GM12878 (cell line): ENCODE measurements at regions not wholly inside any gene's neighbourhood (a gene's known extent, or its start where the extent isn't known, plus 50 kb on each side); places are given as distances from the start of the nearest gene placed in this dataset.

Experiments used
- BACH1 ChIP-seq: fragments of 450-650 bp; IDR thresholded peaks from 2 replicates; pipeline ENCODE4 v1.6.1; 2017; ENCODE audit warnings: mild to moderate bottlenecking, borderline replicate concordance
- CREB1 ChIP-seq: IDR thresholded peaks from 2 replicates; pipeline ENCODE4 v1.6.1; 2012; ENCODE audit warnings: low read depth, mild to moderate bottlenecking, inconsistent platforms
- CTCF ChIP-seq, 3 experiments: IDR thresholded peaks in 2 of 3; conservative IDR thresholded peaks in 1 of 3; 2 replicates each; pipeline ENCODE4 v1.5.1; 2011; ENCODE audit warnings: low read depth in 3 of 3, low read length in 3 of 3, mild to moderate bottlenecking in 3 of 3, control low read depth in 2 of 3, moderate library complexity in 2 of 3, inconsistent platforms in 1 of 3, mixed read lengths in 1 of 3; ENCODE audit not compliant: control insufficient read depth in 2 of 3, insufficient read depth in 1 of 3; ENCODE audit errors: extremely low read depth in 1 of 3
- EGR1 ChIP-seq, 2 experiments: IDR thresholded peaks; 1 replicate in 1 of 2; 2 replicates in 1 of 2; pipeline ENCODE4 v1.6.1; 2011 to 2012; ENCODE audit warnings: low read depth in 2 of 2, low read length in 2 of 2, borderline replicate concordance in 1 of 2, mild to moderate bottlenecking in 1 of 2, moderate library complexity in 1 of 2
- EZH2 ChIP-seq: IDR thresholded peaks from 2 replicates; pipeline ENCODE4 v1.6.1; 2012; ENCODE audit warnings: low read depth, mild to moderate bottlenecking, control low read depth, inconsistent platforms, low read length, borderline replicate concordance; ENCODE audit not compliant: control insufficient read depth
- KDM1A ChIP-seq: fragments of 200-600 bp; sonication (generic); IDR thresholded peaks from 2 replicates; pipeline ENCODE4 v1.6.1; 2016; ENCODE audit warnings: borderline replicate concordance
- NBN ChIP-seq: fragments of 450-650 bp; IDR thresholded peaks from 2 replicates; pipeline ENCODE4 v1.6.1; 2016
- NFYA ChIP-seq: IDR thresholded peaks from 2 replicates; pipeline ENCODE4 v1.6.1; 2011; ENCODE audit warnings: low read depth, mild to moderate bottlenecking, low read length, improper control_type of control experiment, borderline replicate concordance
- POLR2AphosphoS2 ChIP-seq: IDR thresholded peaks from 2 replicates; pipeline ENCODE4 v1.6.1; 2011; ENCODE audit warnings: low read depth, mild to moderate bottlenecking, low read length, improper control_type of control experiment, moderate library complexity

- TF ChIP-seq NFYA (no peak), BACH1 (no peak), CREB1 (no peak), CTCF (IDR thresholded peaks at IDR 0.05 in 2 of 3, conservative IDR thresholded peaks at IDR 0.05 in 1 of 3; ENCODE audit: control insufficient read depth in 2 of 3, extremely low read depth in 1 of 3, insufficient read depth in 1 of 3, low read depth in 3 of 3, low read length in 3 of 3) (no peak), NBN (no peak), EZH2 (no peak), KDM1A (no peak), EGR1 (IDR thresholded peaks at IDR 0.05; ENCODE audit: borderline replicate concordance in 1 of 2, low read depth in 2 of 2, low read length in 2 of 2) (no peak), POLR2AphosphoS2 (no peak)
Measured at GRCh38 chr7:34407586-34407985, 250.4 kb upstream of the NPSR1 start.
